H9 (cell line): ENCODE measurements at regions not wholly inside any gene's neighbourhood (a gene's known extent, or its start where the extent isn't known, plus 50 kb on each side); places are given as distances from the start of the nearest gene placed in this dataset.
"Not testable (repeated sequence)": the region's sequence is repeated elsewhere in the genome, so short reads cannot be mapped to it uniquely, and the experiment has no call there.

Experiments
- DNase-seq: peaks from one replicate; pipeline ENCODE4 v3.0.0-alpha.2; 2017
- H2AFZ ChIP-seq: one replicate; pipeline ENCODE4 v1.6.1; 2013; ENCODE audit warnings: mild to moderate bottlenecking, low read length, control low read depth, moderate library complexity
- H2AK5ac ChIP-seq: 2 replicates; pipeline ENCODE4 v1.6.1; 2013; ENCODE audit warnings: low read length, control low read depth, mixed read lengths; ENCODE audit not compliant: insufficient read length
- H2BK120ac ChIP-seq: one replicate; pipeline ENCODE4 v1.6.1; 2013; ENCODE audit warnings: low read depth, mild to moderate bottlenecking, low read length, control low read depth, inconsistent platforms; ENCODE audit not compliant: poor library complexity, severe bottlenecking
- H2BK12ac ChIP-seq: 2 replicates; pipeline ENCODE4 v1.6.1; 2013; ENCODE audit warnings: low read length, control low read depth, mixed read lengths, low read depth; ENCODE audit not compliant: insufficient read length
- H2BK15ac ChIP-seq: 2 replicates; pipeline ENCODE4 v1.6.1; 2013; ENCODE audit warnings: low read depth, low read length, control low read depth
- H2BK20ac ChIP-seq: one replicate; pipeline ENCODE4 v1.6.1; 2013; ENCODE audit warnings: low read depth, mild to moderate bottlenecking, low read length, control low read depth, inconsistent platforms; ENCODE audit not compliant: poor library complexity, severe bottlenecking
- H2BK5ac ChIP-seq: 2 replicates; pipeline ENCODE4 v1.6.1; 2013; ENCODE audit warnings: low read length, control low read depth, mixed read lengths; ENCODE audit not compliant: insufficient read length
- H3K14ac ChIP-seq: 2 replicates; pipeline ENCODE4 v1.6.1; 2013; ENCODE audit warnings: low read length, control low read depth; ENCODE audit not compliant: insufficient read depth
- H3K18ac ChIP-seq: 2 replicates; pipeline ENCODE4 v1.6.1; 2013; ENCODE audit warnings: low read depth, mild to moderate bottlenecking, mixed read lengths, low read length, control low read depth; ENCODE audit not compliant: insufficient read length
- H3K23ac ChIP-seq: 2 replicates; pipeline ENCODE4 v1.6.1; 2013; ENCODE audit warnings: low read length, control low read depth, mixed read lengths, low read depth; ENCODE audit not compliant: insufficient read length
- H3K23me2 ChIP-seq: 2 replicates; pipeline ENCODE4 v1.6.1; 2013; ENCODE audit warnings: low read depth, mild to moderate bottlenecking, mixed read lengths, low read length, control low read depth; ENCODE audit not compliant: insufficient read length, poor library complexity, severe bottlenecking
- H3K27ac ChIP-seq: 2 replicates; pipeline ENCODE4 v1.5.1; 2013; ENCODE audit warnings: low read length, control low read depth, mixed read lengths, low read depth; ENCODE audit not compliant: insufficient read length
- H3K27me3 ChIP-seq: 2 replicates; pipeline ENCODE4 v1.6.1; 2013; ENCODE audit warnings: low read length, control low read depth, inconsistent platforms; ENCODE audit not compliant: insufficient read depth
- H3K4ac ChIP-seq: 2 replicates; pipeline ENCODE4 v1.6.1; 2013; ENCODE audit warnings: low read depth, mild to moderate bottlenecking, control low read depth, inconsistent platforms, low read length, moderate library complexity
- H3K4me1 ChIP-seq: 2 replicates; pipeline ENCODE4 v1.6.1; 2013; ENCODE audit warnings: low read length, control low read depth, inconsistent platforms; ENCODE audit not compliant: insufficient read depth
- H3K4me2 ChIP-seq: 2 replicates; pipeline ENCODE4 v1.6.1; 2013; ENCODE audit warnings: low read length, control low read depth, mixed read lengths; ENCODE audit not compliant: insufficient read length, insufficient read depth
- H3K56ac ChIP-seq: 2 replicates; pipeline ENCODE4 v1.6.1; 2013; ENCODE audit warnings: low read depth, mild to moderate bottlenecking, mixed read lengths, low read length, control low read depth; ENCODE audit not compliant: insufficient read length
- H3K79me1 ChIP-seq: 2 replicates; pipeline ENCODE4 v1.6.1; 2013; ENCODE audit warnings: low read depth, mild to moderate bottlenecking, moderate library complexity, low read length, control low read depth, inconsistent platforms; ENCODE audit not compliant: insufficient read depth, poor library complexity, severe bottlenecking
- H3K79me2 ChIP-seq: 2 replicates; pipeline ENCODE4 v1.6.1; 2013; ENCODE audit warnings: low read length, control low read depth, inconsistent platforms; ENCODE audit not compliant: insufficient read depth
- H3K9ac ChIP-seq: 2 replicates; pipeline ENCODE4 v1.6.1; 2013; ENCODE audit warnings: low read length, control low read depth, mixed read lengths; ENCODE audit not compliant: insufficient read length; ENCODE audit errors: extremely low read depth
- H3K9me3 ChIP-seq: one replicate; pipeline ENCODE4 v1.6.1; 2013; ENCODE audit warnings: low read depth, low read length, inconsistent platforms; ENCODE audit not compliant: control insufficient read depth
- H3T11ph ChIP-seq: one replicate; pipeline ENCODE4 v1.6.1; 2013; ENCODE audit warnings: mild to moderate bottlenecking, low read length, control low read depth, inconsistent platforms
- H4K20me1 ChIP-seq: one replicate; pipeline ENCODE4 v1.6.1; 2013; ENCODE audit not compliant: control insufficient read depth, insufficient read length, insufficient read depth
- H4K5ac ChIP-seq: 2 replicates; pipeline ENCODE4 v1.6.1; 2013; ENCODE audit warnings: low read depth, mild to moderate bottlenecking, mixed read lengths, low read length, control low read depth; ENCODE audit not compliant: insufficient read length
- H4K8ac ChIP-seq: replicated peaks from 2 replicates; pipeline ENCODE4 v1.6.1; 2013; ENCODE audit warnings: low read length, control low read depth, mixed read lengths, low read depth; ENCODE audit not compliant: insufficient read length
- H4K91ac ChIP-seq: 2 replicates; pipeline ENCODE4 v1.6.1; 2013; ENCODE audit warnings: low read depth, mild to moderate bottlenecking, moderate library complexity, mixed read lengths, low read length, control low read depth; ENCODE audit not compliant: insufficient read length
- H3K27ac Mint-ChIP-seq, 3 experiments: 2 replicates in 2 of 3; 3 replicates in 1 of 3; pipeline ENCODE4 v1.8.0; 2020 to 2021; ENCODE audit warnings: mixed read lengths in 3 of 3, mild to moderate bottlenecking in 1 of 3, moderate library complexity in 1 of 3
- H3K27me3 Mint-ChIP-seq: 2 replicates; pipeline ENCODE4 v1.8.0; 2021; ENCODE audit warnings: low read depth, mild to moderate bottlenecking, moderate library complexity, mixed read lengths
- H3K36me3 Mint-ChIP-seq, 3 experiments: 2 replicates in 2 of 3; 3 replicates in 1 of 3; pipeline ENCODE4 v1.8.0; 2020 to 2021; ENCODE audit warnings: low read depth in 3 of 3, mixed read lengths in 3 of 3; ENCODE audit not compliant: insufficient read depth in 1 of 3
- H3K4me1 Mint-ChIP-seq, 2 experiments: 2 replicates each; pipeline ENCODE4 v1.8.0; 2020; ENCODE audit warnings: mixed read lengths in 2 of 2
- H3K4me3 Mint-ChIP-seq, 2 experiments: 2 replicates in 1 of 2; 3 replicates in 1 of 2; pipeline ENCODE4 v1.8.0; 2020 to 2021; ENCODE audit warnings: mild to moderate bottlenecking in 2 of 2, mixed read lengths in 2 of 2, moderate library complexity in 1 of 2
- H3K9me3 Mint-ChIP-seq, 2 experiments: 2 replicates in 1 of 2; 3 replicates in 1 of 2; pipeline ENCODE4 v1.8.0; 2020; ENCODE audit warnings: mild to moderate bottlenecking in 2 of 2, mixed read lengths in 2 of 2, moderate library complexity in 1 of 2
- WGBS: extraction: QIAGEN DNeasy Blood & Tissue Kit; methylation state at CpG from one replicate; pipeline ENCODE4 v1.1.7; 2013; ENCODE audit warnings: missing lambda C conversion rate, low lambda C conversion rate, mixed read lengths; ENCODE audit not compliant: insufficient read length; ENCODE audit errors: extremely low coverage; 5-methylcytosine and 5-hydroxymethylcytosine counted together
- TF ChIP-seq, protein P1 (sequence below): fragments of 200-600 bp; sonication (generic); conservative IDR thresholded peaks from 3 replicates; pipeline ENCODE4 v1.8.0; 2021; ENCODE audit warnings: antibody characterized with exemption, mild to moderate bottlenecking

DNA sequence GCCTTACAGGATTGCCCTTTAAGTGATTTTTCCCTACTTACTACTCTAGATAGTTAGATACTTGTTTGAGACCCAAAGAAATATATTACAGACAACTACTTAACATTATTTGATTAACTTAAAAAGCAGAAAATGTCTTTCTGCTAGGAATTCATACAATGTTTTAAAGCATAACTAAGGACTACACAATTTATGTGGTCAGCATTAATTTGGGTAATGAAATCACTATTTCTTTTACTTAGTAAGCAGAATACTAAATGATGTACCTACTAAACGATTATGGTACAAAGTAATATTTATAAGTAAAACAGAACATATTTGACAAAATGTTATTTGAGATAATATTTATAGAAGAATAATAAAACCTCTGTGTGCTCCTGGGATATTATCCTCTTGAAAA, 371.9 kb upstream of the ARRDC3 start:
- Histone ChIP-seq H3K14ac (no peak overlapping the region), H2BK12ac (no peak overlapping the region), H2BK5ac (no peak overlapping the region), H4K8ac (no peak overlapping the region), H3K4ac (no peak overlapping the region), H3K9ac (no peak overlapping the region), H3K4me1 (no peaks in the 10 kb centered on the region), H4K5ac (no peak overlapping the region), H4K20me1 (no peaks in the 10 kb centered on the region), H2AK5ac (no peak overlapping the region), H3K4me2 (no peak overlapping the region), H2BK20ac (no peak overlapping the region), H3K27me3 (no peaks in the 10 kb centered on the region), H2AFZ (no peak overlapping the region), H2BK120ac (no peak overlapping the region), H3K23me2 (no peaks in the 10 kb centered on the region), H3K79me2 (no peaks in the 10 kb centered on the region), H3K9me3 (no peaks in the 10 kb centered on the region), H3K56ac (no peak overlapping the region), H3K79me1 (no peaks in the 10 kb centered on the region), H3K27ac (no peak overlapping the region), H4K91ac (no peak overlapping the region), H3K18ac (no peak overlapping the region), H2BK15ac (no peak overlapping the region), H3K23ac (no peak overlapping the region), H3T11ph (no peak overlapping the region)
- WGBS, result no CpG with 5 or more reads among the region's 1 CpG
- Mint-ChIP-seq H3K4me3 (no peak overlapping the region), H3K27ac (no peak overlapping the region), H3K36me3 (peaks cover 0 to 6% (median under 1%) of the 10 kb centered on the region in 3 experiments; a peak in 3 of 7 replicates), H3K9me3 (peaks cover 0 to 2% of the 10 kb centered on the region in 2 experiments; a peak in 4 of 5 replicates), H3K4me1 (peaks cover 0 to 8% of the 10 kb centered on the region in 2 experiments; a peak in 1 of 4 replicates), H3K27me3 (no peaks in the 10 kb centered on the region)
- TF ChIP-seq, protein P1, sequence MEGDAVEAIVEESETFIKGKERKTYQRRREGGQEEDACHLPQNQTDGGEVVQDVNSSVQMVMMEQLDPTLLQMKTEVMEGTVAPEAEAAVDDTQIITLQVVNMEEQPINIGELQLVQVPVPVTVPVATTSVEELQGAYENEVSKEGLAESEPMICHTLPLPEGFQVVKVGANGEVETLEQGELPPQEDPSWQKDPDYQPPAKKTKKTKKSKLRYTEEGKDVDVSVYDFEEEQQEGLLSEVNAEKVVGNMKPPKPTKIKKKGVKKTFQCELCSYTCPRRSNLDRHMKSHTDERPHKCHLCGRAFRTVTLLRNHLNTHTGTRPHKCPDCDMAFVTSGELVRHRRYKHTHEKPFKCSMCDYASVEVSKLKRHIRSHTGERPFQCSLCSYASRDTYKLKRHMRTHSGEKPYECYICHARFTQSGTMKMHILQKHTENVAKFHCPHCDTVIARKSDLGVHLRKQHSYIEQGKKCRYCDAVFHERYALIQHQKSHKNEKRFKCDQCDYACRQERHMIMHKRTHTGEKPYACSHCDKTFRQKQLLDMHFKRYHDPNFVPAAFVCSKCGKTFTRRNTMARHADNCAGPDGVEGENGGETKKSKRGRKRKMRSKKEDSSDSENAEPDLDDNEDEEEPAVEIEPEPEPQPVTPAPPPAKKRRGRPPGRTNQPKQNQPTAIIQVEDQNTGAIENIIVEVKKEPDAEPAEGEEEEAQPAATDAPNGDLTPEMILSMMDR, result no peak
- DNase-seq, result no peak

DNA sequence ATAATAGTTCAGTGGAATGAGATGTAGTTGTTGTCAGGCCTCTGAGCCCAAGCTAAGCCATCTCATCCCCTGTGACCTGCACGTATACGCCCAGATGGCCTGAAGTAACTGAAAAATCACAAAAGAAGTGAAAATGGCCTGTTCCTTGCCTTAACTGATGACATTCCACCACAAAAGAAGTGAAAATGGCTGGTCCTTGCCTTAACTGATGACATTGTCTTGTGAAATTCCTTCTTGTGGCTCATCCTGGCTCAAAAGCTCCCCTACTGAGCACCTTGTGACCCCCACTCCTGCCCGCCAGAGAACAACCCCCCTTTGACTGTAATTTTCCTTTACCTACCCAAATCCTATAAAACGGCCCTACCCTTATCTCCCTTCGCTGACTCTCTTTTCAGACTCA, 361.4 kb upstream of the ARRDC3 start:
- not testable (repeated sequence) for H3K9me3 ChIP-seq, H3T11ph ChIP-seq, H2AK5ac ChIP-seq, H3K14ac ChIP-seq, H3K27me3 Mint-ChIP-seq, H3K9ac ChIP-seq, H2BK120ac ChIP-seq, H3K9me3 Mint-ChIP-seq, H3K4me2 ChIP-seq, H4K5ac ChIP-seq, H2BK15ac ChIP-seq, H2BK12ac ChIP-seq, H2AFZ ChIP-seq, H2BK20ac ChIP-seq, H3K4me3 Mint-ChIP-seq, H2BK5ac ChIP-seq, H3K27me3 ChIP-seq, H3K4ac ChIP-seq, H3K79me1 ChIP-seq, H4K91ac ChIP-seq, H3K36me3 Mint-ChIP-seq, H3K56ac ChIP-seq, DNase-seq, H3K4me1 ChIP-seq, H3K23ac ChIP-seq, H3K23me2 ChIP-seq, H3K18ac ChIP-seq, H3K79me2 ChIP-seq, H4K8ac ChIP-seq, H4K20me1 ChIP-seq
- peak overlapping the region; percentile 68 to 92 (median 91) for H3K27ac Mint-ChIP-seq
- peaks cover 20 to 32% of the 10 kb centered on the region in 2 experiments for H3K4me1 Mint-ChIP-seq
- no CpG with 5 or more reads among the region's 5 CpGs for WGBS
- peak overlapping the region; percentile 70 for H3K27ac ChIP-seq
